Left hindlimb (tissue), 1 donor: ENCODE measurements at regions not wholly inside any gene's neighbourhood (a gene's known extent, or its start where the extent isn't known, plus 50 kb on each side); places are given as distances from the start of the nearest gene placed in this dataset.
"Not testable (repeated sequence)": the region's sequence is repeated elsewhere in the genome, so short reads cannot be mapped to it uniquely, and the experiment has no call there.

Source experiments
- DNase-seq: peaks from one replicate; pipeline ENCODE4 v3.0.0-alpha.2; 2018

GRCh38 chr1:168490306-168490705 is 53.5 kb downstream of the XCL2 start:
- DNase-seq: no peak

- peak; percentile 51 for DNase-seq
These were observed 55.7 kb downstream of the XCL2 start for GRCh38 chr1:168488138-168488537.

- DNase-seq: not testable (repeated sequence)
These were observed 57.0 kb downstream of the XCL2 start for GRCh38 chr1:168486820-168487219.

GRCh38 chr1:168485048-168485447 is 58.7 kb downstream of the XCL2 start:
- DNase-seq: no peak

GRCh38 chr1:168484083-168484482 is 59.7 kb downstream of the XCL2 start:
- DNase-seq: no peak

GRCh38 chr1:168483539-168483938 is 60.3 kb downstream of the XCL2 start:
- DNase-seq: no peak

GRCh38 chr1:168482106-168482505 is 61.7 kb downstream of the XCL2 start:
- no peak for DNase-seq

GRCh38 chr1:168481586-168481985 is 62.2 kb downstream of the XCL2 start:
- no peak for DNase-seq

GRCh38 chr1:168480997-168481396 is 62.8 kb downstream of the XCL2 start:
- no peak for DNase-seq

- DNase-seq: no peak
These were observed 66.0 kb downstream of the XCL2 start for GRCh38 chr1:168477792-168478191.

- DNase-seq: no peak
These were observed 67.0 kb downstream of the XCL2 start for GRCh38 chr1:168476588-168477385.

- no peak for DNase-seq
These were observed 69.5 kb downstream of the XCL2 start for GRCh38 chr1:168474322-168474721.

- no peak for DNase-seq
These were observed 70.7 kb downstream of the XCL2 start for GRCh38 chr1:168473126-168473525.

GRCh38 chr1:168472223-168472622 is 71.6 kb downstream of the XCL2 start:
- no peak for DNase-seq

GRCh38 chr1:168470901-168471431 is 72.8 kb downstream of the XCL2 start:
- DNase-seq: no peak

GRCh38 chr1:168469690-168470089 is 74.1 kb downstream of the XCL2 start:
- DNase-seq: peak; percentile 76

- no peak for DNase-seq
These were observed 75.0 kb downstream of the XCL2 start for GRCh38 chr1:168468822-168469221.

- DNase-seq: no peak
These were observed 75.6 kb downstream of the XCL2 start for GRCh38 chr1:168468042-168468809.

- DNase-seq: no peak
These were observed 76.3 kb downstream of the XCL2 start for GRCh38 chr1:168467452-168467851.

- no peak for DNase-seq
These were observed 77.1 kb downstream of the XCL2 start for GRCh38 chr1:168466714-168467131.

- DNase-seq: peak; percentile 57
These were observed 77.6 kb downstream of the XCL2 start for GRCh38 chr1:168466092-168466713.

GRCh38 chr1:168461108-168461507 is 82.7 kb downstream of the XCL2 start:
- not testable (repeated sequence) for DNase-seq

GRCh38 chr1:168457296-168457695 is 86.5 kb downstream of the XCL2 start:
- DNase-seq: not testable (repeated sequence)
